GM18868 (cell line): ENCODE measurements at regions not wholly inside any gene's neighbourhood (a gene's known extent, or its start where the extent isn't known, plus 50 kb on each side); places are given as distances from the start of the nearest gene placed in this dataset.
"Not testable (repeated sequence)": the region's sequence is repeated elsewhere in the genome, so short reads cannot be mapped to it uniquely, and the experiment has no call there.

Experiments
- ATAC-seq: cut with Tn5 transposase; IDR thresholded peaks from one replicate; pipeline ENCODE4 v1.9.1; 2021; ENCODE audit warnings: mild to moderate bottlenecking, moderate library complexity; ENCODE audit not compliant: unreplicated experiment

DNA sequence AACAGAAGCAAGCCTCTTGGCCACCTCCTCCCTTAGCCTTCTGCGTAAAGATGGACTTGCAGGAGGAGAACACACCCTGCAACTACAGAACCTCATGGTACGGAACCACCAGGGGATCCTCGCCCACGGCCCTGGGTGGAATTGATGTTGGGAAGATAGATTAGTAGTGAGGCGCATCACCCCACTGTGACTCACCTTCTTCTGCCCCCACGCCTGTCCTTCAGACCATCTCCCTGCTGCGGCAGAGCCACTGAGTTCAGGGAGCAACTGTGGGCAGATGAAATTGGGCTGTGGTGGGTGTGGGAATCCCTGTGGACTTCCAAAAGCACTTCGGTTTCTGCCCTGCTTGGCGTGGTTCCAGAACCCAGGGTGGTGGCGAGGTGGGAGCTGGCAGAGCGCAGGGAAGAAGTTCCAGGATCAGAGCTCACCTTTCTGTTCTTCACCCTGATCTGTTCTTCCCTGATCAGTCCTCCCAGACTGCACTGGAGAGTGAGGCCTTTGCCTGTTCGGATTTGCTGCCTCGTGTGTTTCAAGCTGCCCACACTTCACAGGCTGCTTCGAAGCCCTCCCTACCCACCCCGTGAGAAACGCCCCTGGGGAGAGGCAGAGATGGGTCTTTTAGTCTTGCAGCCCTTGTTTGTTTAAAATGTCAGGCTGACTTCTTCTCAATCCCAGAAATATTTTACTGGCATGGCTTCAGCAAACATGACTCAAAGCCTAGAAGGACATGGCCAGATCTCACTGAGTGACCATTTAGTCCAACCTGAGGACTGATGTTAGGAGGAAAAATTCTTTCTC, 92.8 kb upstream of the MLN start:
- ATAC-seq = no peak

DNA sequence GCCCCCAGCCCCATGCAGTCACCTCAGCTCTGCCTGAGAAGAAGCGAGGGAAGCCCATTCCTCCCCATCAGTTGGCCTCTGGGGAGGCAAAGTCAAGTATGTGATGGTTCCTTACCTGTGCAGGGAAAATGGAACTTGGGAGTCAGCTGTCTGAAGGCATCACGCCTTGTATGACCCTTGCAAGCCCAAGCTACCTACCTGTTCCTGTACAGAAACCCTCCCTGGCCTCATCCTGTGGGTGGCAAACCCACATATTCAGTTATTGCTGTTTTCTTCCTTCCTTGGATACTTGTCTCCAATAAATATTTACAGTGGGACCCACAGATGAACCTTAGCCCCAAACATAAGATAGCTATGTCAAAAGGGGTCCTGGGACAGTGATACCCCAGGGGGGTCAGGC, 92.2 kb upstream of the MLN start:
- ATAC-seq = no peak

DNA sequence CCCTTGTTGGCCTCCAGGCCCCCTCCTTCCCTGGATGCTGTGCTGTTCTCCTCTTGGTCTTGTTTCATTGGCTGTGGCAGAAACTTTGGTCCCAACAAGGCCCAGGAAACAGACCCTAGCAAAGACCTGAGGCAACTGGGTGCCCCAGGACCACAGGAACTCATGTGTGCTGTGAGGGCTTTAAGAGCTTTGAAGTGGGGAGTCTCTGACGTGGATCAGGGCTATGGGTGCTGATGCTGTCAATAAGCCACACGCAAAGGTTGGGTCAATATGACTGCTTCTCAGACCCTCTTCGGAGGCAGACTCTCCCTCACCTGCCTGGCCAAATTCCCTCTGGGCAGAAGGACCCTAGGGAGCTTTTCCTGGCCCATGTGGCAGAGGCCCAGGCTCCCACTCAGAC, 91.5 kb upstream of the MLN start:
- no peak for ATAC-seq

DNA sequence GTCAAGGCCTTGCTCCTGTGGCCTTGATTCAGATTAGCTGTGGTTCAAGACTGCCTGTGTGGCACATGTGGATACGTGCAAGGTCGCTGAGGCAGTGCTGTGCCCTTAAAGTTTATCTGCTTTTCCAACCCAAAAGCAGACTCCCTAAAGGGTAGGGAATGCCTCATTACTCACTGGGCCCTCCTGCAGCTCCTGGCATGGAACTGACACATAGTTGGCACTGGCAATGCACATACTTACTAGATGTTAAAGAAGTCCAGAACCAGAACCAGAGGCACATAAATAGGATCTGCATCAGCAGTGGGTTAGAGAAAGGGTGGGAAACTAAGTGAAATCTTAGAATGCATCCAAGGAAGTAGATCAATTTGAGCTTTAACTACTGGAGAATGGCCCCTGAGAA, 90.6 kb upstream of the MLN start:
- no peak for ATAC-seq

DNA sequence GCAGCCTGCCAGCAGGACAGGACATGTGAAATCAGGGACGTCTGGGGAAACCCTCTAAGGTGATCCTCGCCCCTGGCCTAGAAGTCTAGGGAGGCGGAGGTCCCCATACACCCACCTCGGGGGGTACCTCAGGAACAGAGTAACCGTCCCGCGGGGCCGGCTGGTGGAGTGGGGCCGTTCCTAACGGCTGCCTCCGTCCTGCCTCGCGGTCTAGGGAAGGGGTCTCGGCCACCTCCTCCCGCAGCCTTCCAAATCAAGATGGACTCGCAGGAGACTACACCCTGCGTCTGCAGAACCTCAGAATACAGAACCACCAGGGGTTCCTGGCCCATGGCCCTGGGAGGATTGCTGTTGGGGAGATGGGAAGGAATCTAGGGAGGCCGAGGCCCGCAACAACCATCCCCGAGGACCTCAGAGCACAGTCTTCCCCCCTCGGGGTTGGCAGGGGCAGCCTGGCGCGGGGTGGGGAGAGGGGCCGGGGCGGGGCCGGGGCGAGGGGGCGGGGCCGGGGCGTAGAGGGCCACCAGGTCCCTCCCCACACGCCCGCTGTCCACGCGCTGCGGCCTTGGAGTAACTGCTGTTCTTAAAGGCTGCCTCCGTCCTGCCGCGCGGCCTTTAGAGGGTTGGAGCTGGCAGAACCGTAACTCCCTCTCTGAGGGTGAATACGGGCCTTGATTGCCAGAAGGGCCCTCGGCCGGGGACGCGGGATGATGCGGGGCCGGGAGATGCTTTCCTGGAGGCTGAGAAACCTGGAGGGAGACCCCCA, 89.0 kb upstream of the MLN start:
- no peak for ATAC-seq

DNA sequence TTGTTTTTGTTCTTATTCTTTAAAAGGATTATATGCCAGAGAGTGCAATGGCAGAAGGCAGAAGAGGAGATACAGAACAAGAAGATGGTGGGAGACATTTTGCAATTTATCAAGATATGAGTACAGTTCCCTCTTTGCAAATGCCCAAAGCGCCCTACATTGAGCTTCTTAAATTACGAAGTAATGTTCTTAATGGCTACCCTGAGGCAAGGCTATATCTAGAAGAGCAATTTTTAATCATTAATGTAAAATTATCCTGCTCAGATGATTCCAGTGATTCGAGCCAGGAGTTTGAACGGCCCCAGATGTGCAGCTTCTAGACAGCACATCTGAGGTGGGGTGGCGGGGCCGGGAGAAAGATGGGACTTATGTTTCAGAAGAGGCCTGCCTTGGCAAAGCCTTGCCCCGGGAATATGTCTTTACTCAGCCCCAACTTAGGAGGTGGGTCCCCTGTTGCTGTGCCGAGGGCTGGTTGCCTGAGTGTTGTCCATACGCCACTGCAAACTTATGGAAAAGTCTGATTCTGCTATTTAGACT, 84.9 kb upstream of the MLN start:
- ATAC-seq = no peak

DNA sequence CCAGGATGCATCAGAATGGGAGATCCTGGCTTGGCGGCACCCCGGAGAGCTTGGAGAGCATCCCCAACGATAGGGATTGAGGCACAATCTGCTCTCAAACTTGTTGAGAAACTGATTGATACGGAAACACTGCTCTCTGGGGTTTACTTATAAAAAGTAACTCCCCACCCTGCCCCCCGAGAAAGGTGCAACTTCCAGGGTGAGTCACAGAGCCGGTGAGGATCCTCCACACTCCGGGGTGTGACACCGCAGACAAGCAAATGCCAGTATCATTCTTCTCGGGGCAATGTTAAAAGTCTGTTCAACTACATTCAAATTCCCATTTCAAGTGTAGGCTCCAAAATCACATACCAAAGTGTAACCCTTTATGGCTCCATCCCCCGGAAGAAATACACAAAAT, 84.4 kb upstream of the MLN start:
- ATAC-seq = no peak

DNA sequence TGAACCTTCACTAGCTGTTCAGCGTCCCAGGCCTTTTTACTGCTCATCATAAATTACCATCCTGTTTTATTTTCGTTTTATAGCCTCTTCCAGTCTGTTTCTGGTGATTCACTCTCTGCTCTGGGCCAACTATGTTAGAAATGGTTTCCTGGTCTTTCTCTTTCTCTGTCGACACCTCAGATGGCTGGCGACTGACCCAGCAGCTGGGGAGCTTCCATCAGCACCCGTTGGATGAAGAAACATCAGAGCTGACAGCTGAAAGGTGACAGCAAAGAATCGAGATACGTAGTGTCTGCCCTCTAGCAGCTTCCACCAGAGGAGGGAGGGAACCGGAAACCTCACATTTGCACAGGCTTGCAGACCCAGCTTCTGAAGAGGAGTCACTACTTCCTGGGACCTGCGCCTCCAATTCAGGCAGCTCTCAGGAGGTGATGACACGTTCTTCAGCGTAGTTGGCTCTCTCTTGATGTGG, 82.9 kb upstream of the MLN start:
- no peak for ATAC-seq

DNA sequence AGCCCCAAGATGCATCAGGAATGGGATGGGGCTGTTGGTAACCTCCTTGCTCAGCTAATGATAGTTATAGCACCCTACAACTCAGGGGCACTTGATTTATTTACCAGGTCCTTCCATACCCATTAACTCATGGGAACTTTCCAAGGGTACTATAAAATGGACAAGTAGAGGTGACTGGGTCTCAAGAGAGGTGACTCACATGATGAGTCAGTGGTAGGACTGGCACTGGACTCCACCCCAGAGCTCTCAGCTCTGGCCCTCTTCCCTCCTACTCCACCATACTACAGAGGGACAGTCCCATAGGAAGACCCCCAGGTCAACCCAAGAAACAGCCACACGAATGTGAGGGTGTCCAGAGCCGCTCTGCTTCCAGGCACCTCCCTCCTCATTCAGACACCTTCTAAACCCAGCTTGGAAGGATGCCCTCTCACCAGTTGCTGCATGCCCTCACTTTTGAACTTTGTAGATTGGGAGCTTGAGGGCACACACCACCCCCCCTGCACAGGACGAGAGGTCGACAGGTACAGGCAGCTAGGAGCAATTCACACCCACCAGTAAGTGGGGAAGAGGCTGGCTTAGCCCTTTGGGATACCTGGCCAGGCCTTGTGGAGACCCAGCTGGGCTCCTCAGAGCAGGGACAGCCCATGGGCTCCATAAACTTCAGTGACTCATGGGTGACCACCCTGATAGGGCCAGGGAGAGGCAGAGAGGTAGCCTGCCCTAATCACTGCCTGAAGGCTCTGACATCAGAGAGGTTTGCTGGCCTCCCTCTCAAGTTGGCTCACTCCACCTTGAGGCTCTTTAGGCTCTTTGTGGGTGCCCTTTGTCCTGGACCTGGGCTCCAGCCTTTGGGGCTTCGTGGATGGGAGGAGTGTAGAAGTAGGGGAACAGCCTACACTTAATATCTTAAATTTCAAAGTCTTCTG, 81.6 kb upstream of the MLN start:
- no peak for ATAC-seq

DNA sequence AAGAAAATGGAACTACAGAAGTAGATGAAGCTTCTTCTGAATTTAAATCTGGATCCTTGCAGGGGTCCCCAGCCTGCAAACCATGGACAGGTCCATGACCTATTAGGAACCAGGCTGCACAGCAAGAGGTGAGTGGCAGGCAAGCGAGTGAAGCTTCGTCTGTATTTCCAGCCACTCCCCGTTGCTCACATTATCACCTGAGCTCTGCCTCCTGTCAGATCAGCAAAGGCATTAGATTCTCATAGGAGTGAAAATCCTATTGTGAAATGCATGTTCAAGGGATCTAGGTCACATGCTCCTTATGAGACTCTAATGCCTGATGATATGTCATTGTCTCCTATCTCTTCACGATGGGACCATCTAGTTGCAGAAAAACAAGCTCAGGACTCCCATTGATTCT, 79.8 kb upstream of the MLN start:
- ATAC-seq = not testable (repeated sequence)

DNA sequence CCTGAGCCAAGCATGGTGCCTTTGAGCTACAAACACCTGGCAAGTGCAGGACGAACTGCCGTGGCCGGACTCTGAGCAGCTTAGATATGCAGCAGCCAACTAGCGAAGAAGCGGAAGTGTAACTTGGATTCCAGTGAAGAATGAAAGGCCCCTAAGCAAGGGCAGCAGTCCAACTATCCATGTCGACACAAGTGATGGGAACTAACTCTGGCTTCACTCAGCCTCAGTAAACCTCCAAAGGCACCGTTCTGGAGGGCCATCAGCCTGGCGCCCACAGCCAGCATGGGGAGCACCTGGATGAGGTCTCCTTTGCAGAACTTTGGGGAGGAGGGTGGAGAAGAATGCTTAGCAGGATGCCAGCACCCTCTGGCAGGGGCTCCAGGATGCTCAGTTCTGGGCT, 78.4 kb upstream of the MLN start:
- no peak for ATAC-seq

DNA sequence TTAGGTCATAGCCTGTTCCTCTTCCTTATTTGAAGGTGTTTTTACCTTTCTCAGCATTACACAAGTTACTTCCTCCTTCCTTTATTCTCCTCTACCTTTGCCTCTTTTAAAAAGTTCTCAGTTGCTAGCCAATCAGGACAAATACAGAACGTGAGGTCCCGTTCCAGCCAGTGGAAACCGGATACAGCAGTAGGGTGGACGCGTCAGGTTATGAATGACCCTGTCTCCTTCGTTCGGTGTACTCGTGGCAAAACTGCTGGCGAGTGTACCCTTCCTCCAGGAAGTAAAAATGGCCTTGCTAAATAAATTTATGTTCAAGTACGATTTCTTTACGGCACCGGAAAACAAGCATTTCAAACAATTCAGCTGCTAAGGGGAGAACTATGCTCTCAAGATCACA, 77.0 kb upstream of the MLN start:
- ATAC-seq = no peak

DNA sequence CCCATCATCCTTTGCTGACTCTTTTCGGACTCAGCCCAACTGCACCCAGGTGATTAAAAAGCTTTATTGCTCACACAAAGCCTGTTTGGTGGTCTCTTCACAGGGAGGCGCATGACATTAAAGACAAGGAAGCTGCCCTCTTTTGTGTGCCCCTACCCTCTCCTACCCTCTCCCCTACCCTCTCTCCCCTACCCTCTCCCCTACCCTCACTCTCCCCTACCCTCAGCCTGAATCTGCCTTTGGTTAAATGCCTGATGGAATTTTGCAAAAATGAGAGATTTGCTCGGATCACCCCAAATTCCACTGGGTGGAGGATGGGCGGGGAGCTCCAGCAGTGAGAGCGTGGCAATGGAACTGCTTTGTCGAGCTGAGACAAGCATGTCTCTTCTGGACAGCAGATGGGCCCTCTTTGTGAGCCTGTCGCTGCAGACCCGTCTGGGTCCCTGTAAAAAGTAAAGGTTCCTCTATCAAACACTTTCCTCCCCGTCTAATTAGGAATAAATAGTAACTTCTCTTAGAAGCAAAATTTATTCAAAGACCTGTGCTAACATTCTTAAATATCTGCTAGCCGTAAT, 76.4 kb upstream of the MLN start:
- no peak for ATAC-seq

DNA sequence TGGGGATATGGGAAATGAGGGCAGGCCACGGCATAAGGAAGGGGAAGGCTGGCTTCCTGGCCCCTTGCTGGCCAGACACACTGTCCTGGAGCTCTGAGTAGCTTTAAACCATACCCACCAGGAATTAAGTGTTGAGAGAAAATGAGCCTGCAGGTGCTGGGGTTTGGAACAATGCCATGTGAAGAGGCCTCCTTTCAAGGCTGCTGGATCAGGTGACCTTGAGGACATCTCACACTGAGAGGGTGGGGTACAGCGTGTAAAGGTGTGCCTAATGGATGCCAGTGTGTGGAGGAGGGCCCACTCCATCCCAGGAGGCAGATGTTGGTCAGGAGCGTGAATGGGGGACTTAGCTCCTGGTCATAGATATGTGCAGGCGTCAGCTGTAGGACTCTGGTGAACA, 74.8 kb upstream of the MLN start:
- ATAC-seq = no peak

DNA sequence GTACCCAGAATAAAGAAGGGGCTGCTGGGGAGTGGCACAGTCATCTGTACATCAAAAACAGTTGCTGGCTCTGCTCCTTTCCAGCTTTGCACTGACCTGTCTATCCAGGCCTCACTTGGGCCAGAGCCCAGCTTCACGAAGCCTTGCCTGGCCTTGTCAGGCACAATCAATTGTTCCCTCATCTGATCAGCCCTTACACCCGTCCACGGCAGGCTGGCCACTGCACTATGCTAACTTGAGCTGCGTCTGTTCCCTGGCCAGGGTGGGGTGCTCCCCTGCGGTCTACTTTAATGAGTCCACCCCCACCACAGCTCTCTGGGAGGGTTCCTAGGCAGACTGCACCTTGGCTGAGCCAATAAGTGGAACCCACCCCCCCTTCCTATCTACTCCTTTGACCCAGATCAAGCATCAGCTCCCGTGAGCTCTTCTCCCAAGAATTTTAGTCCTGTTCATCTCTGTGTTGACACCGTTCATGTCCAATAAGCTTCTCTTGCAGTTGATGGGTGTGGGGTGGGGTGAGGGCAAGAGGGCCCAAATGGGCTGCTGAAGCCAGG, 74.3 kb upstream of the MLN start:
- no peak for ATAC-seq

DNA sequence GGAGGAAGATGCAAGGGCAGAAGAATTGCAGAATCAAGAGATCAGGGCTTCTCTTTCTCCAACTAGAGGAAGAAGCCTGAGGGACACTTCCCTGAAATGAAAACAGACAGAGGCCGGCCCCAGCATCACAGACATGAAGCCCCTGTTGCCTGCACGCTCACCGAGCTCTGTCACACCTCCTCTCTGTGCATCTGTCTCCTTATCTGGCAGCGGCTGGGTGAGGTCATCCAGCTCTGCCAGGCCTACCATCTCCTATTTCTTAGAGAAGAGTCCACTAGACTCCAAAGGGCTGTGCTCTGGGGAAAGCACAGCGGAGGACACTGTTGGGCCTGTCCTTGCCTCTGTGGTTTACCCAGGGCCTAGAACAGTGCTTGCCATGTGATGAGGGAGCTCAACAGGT, 71.9 kb upstream of the MLN start:
- no peak for ATAC-seq

DNA sequence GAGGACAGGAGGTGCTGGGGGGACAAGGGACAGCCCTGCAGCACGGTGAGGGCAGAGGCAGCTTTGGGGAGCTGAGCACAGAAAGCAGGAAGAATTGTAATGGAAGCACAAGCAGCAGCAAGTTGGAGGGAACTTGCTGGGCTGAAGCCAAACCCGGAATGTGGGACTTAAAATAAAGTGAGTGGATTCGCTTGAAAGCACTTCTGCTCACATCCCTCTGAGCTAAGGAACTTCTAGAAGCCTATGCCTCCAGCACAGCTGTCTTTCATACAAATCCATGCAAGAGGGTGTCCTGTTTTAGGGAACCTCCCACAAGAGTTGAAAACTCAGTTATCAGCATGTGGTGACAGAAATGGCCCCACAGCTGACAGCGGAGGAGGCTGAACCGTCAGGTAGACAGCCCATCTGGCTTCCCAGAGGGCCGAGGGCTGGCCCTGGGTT, 71.4 kb upstream of the MLN start:
- ATAC-seq = no peak

DNA sequence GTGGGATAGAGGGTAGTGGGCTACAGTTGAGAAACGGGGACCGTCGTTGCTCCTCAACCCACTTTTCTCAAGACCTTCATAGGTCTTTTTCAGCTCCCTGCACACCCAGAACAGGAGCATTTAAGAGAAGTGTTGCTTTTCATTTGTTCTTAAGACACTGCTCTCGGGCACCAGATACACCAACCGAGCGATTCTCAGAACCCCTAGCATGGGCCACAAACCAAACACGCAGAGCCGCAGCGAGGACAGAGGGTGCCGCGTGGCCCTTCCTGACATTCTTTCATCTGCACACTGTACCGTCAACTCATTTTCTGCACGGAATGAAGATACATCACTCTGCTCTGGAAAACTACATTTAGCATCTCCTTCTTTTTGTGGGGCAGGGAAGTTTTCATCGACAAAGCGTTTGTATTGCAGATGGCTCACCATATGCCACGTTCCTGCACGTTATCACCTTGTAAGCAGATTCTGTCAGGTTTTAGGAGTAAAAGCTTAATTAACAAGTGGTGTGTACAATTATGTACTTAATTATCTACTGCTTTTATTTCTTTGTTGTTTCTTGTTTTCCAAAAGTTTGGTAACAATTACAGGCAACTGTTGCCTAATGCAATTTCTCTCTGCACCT, 70.4 kb upstream of the MLN start:
- no peak for ATAC-seq

DNA sequence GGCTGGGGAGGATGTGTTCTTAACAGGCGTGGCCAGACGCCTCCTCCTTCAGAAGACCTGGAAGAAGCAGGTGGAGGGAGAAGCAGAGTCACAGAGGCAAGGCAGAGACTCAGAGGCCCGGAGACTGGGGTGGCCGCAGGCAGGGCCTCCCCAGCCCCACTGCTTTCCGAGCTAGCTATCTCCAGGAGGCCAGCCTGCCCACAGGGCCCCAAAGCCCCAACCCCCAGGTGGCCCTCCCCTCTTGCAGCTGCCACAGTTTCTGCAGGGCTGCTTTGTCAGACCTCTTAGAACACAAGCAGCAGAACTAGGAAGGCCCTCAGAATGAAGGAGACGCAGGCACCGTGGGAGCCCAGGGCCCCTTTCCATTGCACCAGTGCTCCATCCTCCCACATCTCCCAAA, 69.0 kb upstream of the MLN start:
- no peak for ATAC-seq
